Uterus (tissue), 2 donors: ENCODE measurements at regions not wholly inside any gene's neighbourhood (a gene's known extent, or its start where the extent isn't known, plus 50 kb on each side); places are given as distances from the start of the nearest gene placed in this dataset.

Experiments
- POLR2A ChIP-seq, 2 donors: fragments of 450-650 bp; IDR thresholded peaks; one replicate each; pipeline ENCODE4 v1.6.1; 2016; ENCODE audit warnings: antibody characterized with exemption in 2 of 2, mild to moderate bottlenecking in 1 of 2, moderate library complexity in 1 of 2
- TF ChIP-seq, protein P1 (sequence below), 4 experiments: fragments of 200-600 bp in 2 of 4; fragments of 450-650 bp in 2 of 4; sonication (generic) in 2 of 4; IDR thresholded peaks; one replicate each; pipeline ENCODE4 v1.5.1; 2016 to 2019; ENCODE audit warnings: antibody characterized with exemption in 4 of 4, mild to moderate bottlenecking in 2 of 4, moderate library complexity in 1 of 4

DNA sequence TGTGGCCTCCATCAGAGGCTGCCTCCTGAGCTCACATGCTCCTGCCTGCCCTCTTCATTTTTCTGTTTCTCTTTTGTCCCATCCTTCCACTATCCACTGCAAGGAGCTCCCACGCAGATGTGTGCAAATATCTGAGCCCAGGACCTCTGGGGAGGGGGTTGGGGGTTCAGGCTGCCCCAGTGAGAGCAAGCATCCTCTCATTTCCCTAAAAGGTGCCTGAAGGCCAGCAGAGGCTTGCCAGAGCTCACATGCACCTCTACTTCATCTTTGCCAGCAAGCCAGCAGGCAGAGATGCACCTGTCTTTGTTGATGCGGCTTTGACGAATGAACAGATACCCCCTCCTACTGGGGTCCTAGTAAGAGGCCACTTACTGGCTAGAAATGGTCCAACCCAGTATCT is 128.8 kb downstream of the FGF9 start:
- TF ChIP-seq, protein P1, sequence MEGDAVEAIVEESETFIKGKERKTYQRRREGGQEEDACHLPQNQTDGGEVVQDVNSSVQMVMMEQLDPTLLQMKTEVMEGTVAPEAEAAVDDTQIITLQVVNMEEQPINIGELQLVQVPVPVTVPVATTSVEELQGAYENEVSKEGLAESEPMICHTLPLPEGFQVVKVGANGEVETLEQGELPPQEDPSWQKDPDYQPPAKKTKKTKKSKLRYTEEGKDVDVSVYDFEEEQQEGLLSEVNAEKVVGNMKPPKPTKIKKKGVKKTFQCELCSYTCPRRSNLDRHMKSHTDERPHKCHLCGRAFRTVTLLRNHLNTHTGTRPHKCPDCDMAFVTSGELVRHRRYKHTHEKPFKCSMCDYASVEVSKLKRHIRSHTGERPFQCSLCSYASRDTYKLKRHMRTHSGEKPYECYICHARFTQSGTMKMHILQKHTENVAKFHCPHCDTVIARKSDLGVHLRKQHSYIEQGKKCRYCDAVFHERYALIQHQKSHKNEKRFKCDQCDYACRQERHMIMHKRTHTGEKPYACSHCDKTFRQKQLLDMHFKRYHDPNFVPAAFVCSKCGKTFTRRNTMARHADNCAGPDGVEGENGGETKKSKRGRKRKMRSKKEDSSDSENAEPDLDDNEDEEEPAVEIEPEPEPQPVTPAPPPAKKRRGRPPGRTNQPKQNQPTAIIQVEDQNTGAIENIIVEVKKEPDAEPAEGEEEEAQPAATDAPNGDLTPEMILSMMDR (IDR thresholded peaks at IDR 0.05), result no peak
- TF ChIP-seq POLR2A (IDR thresholded peaks at IDR 0.05), result no peak
